HCT116 (cell line): ENCODE measurements at regions not wholly inside any gene's neighbourhood (a gene's known extent, or its start where the extent isn't known, plus 50 kb on each side); places are given as distances from the start of the nearest gene placed in this dataset.

Experiments used
- ATAC-seq: fragments of 200-7000 bp; cut with Tn5 transposase; 2 replicates; pipeline ENCODE4 v1.9.1; 2020; ENCODE audit warnings: mild to moderate bottlenecking, moderate library complexity
- BruUV-seq: library from RNA; stranded (reverse); fragments of 400-500 nt; replicated peaks from 2 replicates; lab custom pipeline; 2021; lab: Mats Ljungman, UMichigan
- CTCF ChIA-PET: fragments of 300-600 bp; sonication (Branson Sonifier 250); formaldehyde crosslinking; loops from one replicate; lab custom pipeline; 2021; ENCODE audit warnings: antibody characterized with exemption; lab: Charles Lee
- POLR2A ChIA-PET: fragments of 300-600, 350-600 bp; sonication (Branson Sonifier 250); formaldehyde crosslinking; loops from one replicate; lab custom pipeline; 2021; ENCODE audit warnings: antibody characterized with exemption; lab: Charles Lee
- RAD21 ChIA-PET, 2 experiments: fragments of 300-600 bp; sonication (Branson Sonifier 250); formaldehyde crosslinking; loops; one replicate each; lab custom pipeline; 2023; ENCODE audit warnings: low total read pairs in 2 of 2; ENCODE audit not compliant: uncharacterized antibody in 2 of 2, unreplicated experiment in 2 of 2, low non-redundant PET in 1 of 2; lab: Charles Lee
- DNase-seq: peaks from one replicate; pipeline ENCODE4 v3.0.0-alpha.2; 2010; ENCODE audit warnings: low read depth, low spot score
- H2AFZ ChIP-seq: fragments of 200-600 bp; shearing (Covaris generic), sonication (generic); 2 replicates; pipeline ENCODE4 v1.6.1; 2017; ENCODE audit warnings: low read depth, mixed run types, mixed read lengths, antibody characterized with exemption, low read length; ENCODE audit not compliant: poor library complexity, severe bottlenecking
- H3K27ac ChIP-seq: 2 replicates; pipeline ENCODE4 v1.5.1; 2012; ENCODE audit warnings: low read depth, low read length
- H3K27me3 ChIP-seq: fragments of 200-600 bp; sonication (generic); 2 replicates; pipeline ENCODE4 v1.6.1; 2016; ENCODE audit warnings: mixed run types, low read length, mixed read lengths; ENCODE audit not compliant: insufficient read depth
- H3K36me3 ChIP-seq, 2 experiments: fragments of 200-500 bp in 1 of 2; fragments of 200-600 bp in 1 of 2; sonication (Bioruptor generic) in 1 of 2; sonication (generic) in 1 of 2; 2 replicates each; pipeline versions ENCODE4 v1.5.1 to v1.6.1; 2014 to 2016; ENCODE audit warnings: low read length in 2 of 2, inconsistent platforms in 1 of 2, mixed read lengths in 1 of 2, mixed run types in 1 of 2; ENCODE audit not compliant: insufficient read depth in 2 of 2, control insufficient read depth in 1 of 2
- H3K4me1 ChIP-seq, 2 experiments: fragments of 200-600 bp in 1 of 2; sonication (generic) in 1 of 2; 2 replicates each; pipeline versions ENCODE4 v1.5.1 to v1.6.1; 2012 to 2017; ENCODE audit warnings: low read length in 2 of 2, inconsistent platforms in 1 of 2, mild to moderate bottlenecking in 1 of 2, mixed read lengths in 1 of 2, mixed run types in 1 of 2, moderate library complexity in 1 of 2; ENCODE audit not compliant: insufficient read depth in 2 of 2, control insufficient read depth in 1 of 2
- H3K4me2 ChIP-seq: fragments of 200-600 bp; sonication (generic); 2 replicates; pipeline ENCODE4 v1.6.1; 2017; ENCODE audit warnings: mixed run types, low read length, mixed read lengths
- H3K4me3 ChIP-seq, 2 experiments: fragments of 200-600 bp in 1 of 2; sonication (generic) in 1 of 2; replicated peaks in 1 of 2; 2 replicates each; pipeline ENCODE4 v1.5.1; 2011 to 2016; ENCODE audit warnings: low read length in 2 of 2, control low read depth in 1 of 2, low read depth in 1 of 2, mild to moderate bottlenecking in 1 of 2, mixed read lengths in 1 of 2, mixed run types in 1 of 2
- H3K79me2 ChIP-seq: fragments of 200-600 bp; sonication (generic); 2 replicates; pipeline ENCODE4 v1.6.1; 2017; ENCODE audit warnings: mild to moderate bottlenecking, mixed run types, low read length, moderate library complexity, mixed read lengths; ENCODE audit not compliant: insufficient read depth
- H3K9ac ChIP-seq: fragments of 200-600 bp; sonication (generic); 2 replicates; pipeline ENCODE4 v1.6.1; 2016; ENCODE audit warnings: low read length, mixed read lengths
- H3K9me2 ChIP-seq: fragments of 200-600 bp; sonication (generic), shearing (Covaris generic); 2 replicates; pipeline ENCODE4 v1.6.1; 2017; ENCODE audit warnings: mixed run types, mild to moderate bottlenecking, moderate library complexity; ENCODE audit not compliant: insufficient read depth
- H3K9me3 ChIP-seq, 2 experiments: fragments of 200-500 bp in 1 of 2; fragments of 200-600 bp in 1 of 2; sonication (Bioruptor generic) in 1 of 2; sonication (generic) in 1 of 2; 2 replicates each; pipeline ENCODE4 v1.6.1; 2014 to 2017; ENCODE audit warnings: low read length in 2 of 2, mixed read lengths in 2 of 2, inconsistent platforms in 1 of 2, low read depth in 1 of 2, mild to moderate bottlenecking in 1 of 2, mixed run types in 1 of 2, moderate library complexity in 1 of 2; ENCODE audit not compliant: control insufficient read depth in 1 of 2, insufficient read depth in 1 of 2
- H4K20me1 ChIP-seq: fragments of 200-600 bp; sonication (generic), shearing (Covaris generic); 2 replicates; pipeline ENCODE4 v1.6.1; 2017; ENCODE audit warnings: mixed run types, mild to moderate bottlenecking, moderate library complexity; ENCODE audit not compliant: insufficient read depth
- ATF3 ChIP-seq: IDR thresholded peaks from 2 replicates; pipeline ENCODE4 v1.6.1; 2012
- CBX3 ChIP-seq: IDR thresholded peaks from 2 replicates; pipeline ENCODE4 v1.6.1; 2012; ENCODE audit warnings: low read depth
- CEBPB ChIP-seq: IDR thresholded peaks from 2 replicates; pipeline ENCODE4 v1.6.1; 2012; ENCODE audit warnings: low read depth
- EGR1 ChIP-seq: IDR thresholded peaks from 2 replicates; pipeline ENCODE4 v1.6.1; 2012; ENCODE audit warnings: low read depth
- ELF1 ChIP-seq: IDR thresholded peaks from 2 replicates; pipeline ENCODE4 v1.6.1; 2012; ENCODE audit warnings: low read depth, borderline replicate concordance
- EZH2 ChIP-seq: fragments of 200-600 bp; sonication (generic); IDR thresholded peaks from 2 replicates; pipeline ENCODE4 v1.6.1; 2017; ENCODE audit warnings: antibody characterized with exemption, mixed run types
- EZH2phosphoT487 ChIP-seq: fragments of 200-600 bp; IDR thresholded peaks from 2 replicates; pipeline ENCODE4 v1.6.1; 2018; ENCODE audit warnings: antibody characterized with exemption, borderline replicate concordance
- FOSL1 ChIP-seq: IDR thresholded peaks from 2 replicates; pipeline ENCODE4 v1.6.1; 2012; ENCODE audit warnings: low read depth
- JUND ChIP-seq: IDR thresholded peaks from 2 replicates; pipeline ENCODE4 v1.6.1; 2012
- POLR2A ChIP-seq: IDR thresholded peaks from 2 replicates; pipeline ENCODE4 v1.7.0; 2011; ENCODE audit warnings: borderline replicate concordance; ENCODE audit not compliant: insufficient read depth, insufficient read length; ENCODE audit errors: extremely low read depth
- POLR2AphosphoS5 ChIP-seq: IDR thresholded peaks from 2 replicates; pipeline ENCODE4 v1.6.1; 2011; ENCODE audit warnings: mild to moderate bottlenecking, low read depth, low read length, moderate library complexity
- REST ChIP-seq: IDR thresholded peaks from 2 replicates; pipeline ENCODE4 v1.6.1; 2012; ENCODE audit warnings: low read depth
- SIN3A ChIP-seq: IDR thresholded peaks from 2 replicates; pipeline ENCODE4 v1.6.1; 2012; ENCODE audit warnings: low read depth
- SP1 ChIP-seq: IDR thresholded peaks from 2 replicates; pipeline ENCODE4 v1.6.1; 2012; ENCODE audit warnings: low read depth
- SRF ChIP-seq: IDR thresholded peaks from 2 replicates; pipeline ENCODE4 v1.6.1; 2012; ENCODE audit warnings: low read depth
- TCF7L2 ChIP-seq: IDR thresholded peaks from 2 replicates; pipeline ENCODE4 v1.7.0; 2011; ENCODE audit warnings: borderline replicate concordance, inconsistent platforms; ENCODE audit not compliant: insufficient read depth, insufficient read length; ENCODE audit errors: extremely low read depth
- ZBTB33 ChIP-seq: IDR thresholded peaks from 2 replicates; pipeline ENCODE4 v1.6.1; 2011; ENCODE audit warnings: mild to moderate bottlenecking, low read length, moderate library complexity; ENCODE audit not compliant: insufficient replicate concordance; ENCODE audit errors: extremely low read depth
- ZFX ChIP-seq: fragments of 450-650 bp; IDR thresholded peaks from 2 replicates; pipeline ENCODE4 v1.6.1; 2017
- ZNF274 ChIP-seq: fragments of 200-500 bp; sonication (Bioruptor generic); IDR thresholded peaks from 2 replicates; pipeline ENCODE4 v1.6.1; 2014; ENCODE audit warnings: mild to moderate bottlenecking, low read depth, low read length, inconsistent platforms
- intact Hi-C: fragments of 100-400 bp; cut with micrococcal nuclease; formaldehyde crosslinking; loops from 2 replicates; pipeline ENCODE4 v1.10.0; 2022

GRCh38 chr12:95385246-95386035 lies 88.5 kb upstream of the METAP2 start:
- Histone ChIP-seq H3K79me2 (no peaks in the 10 kb centered on the region), H3K9me3 (no peaks in the 10 kb centered on the region), H2AFZ (no peak overlapping the region), H3K4me3 (no peak overlapping the region), H4K20me1 (no peaks in the 10 kb centered on the region), H3K4me1 (no peaks in the 10 kb centered on the region), H3K9ac (no peak overlapping the region), H3K36me3 (no peaks in the 10 kb centered on the region), H3K4me2 (no peak overlapping the region), H3K27ac (no peak overlapping the region), H3K27me3 (no peaks in the 10 kb centered on the region), H3K9me2 (no peaks in the 10 kb centered on the region)
- ChIA-PET CTCF (no interaction called here), RAD21 (no interaction called here), POLR2A (no interaction called here)
- no peak for DNase-seq
- BruUV-seq: no TSS peak
- ATAC-seq: no peak
- intact Hi-C loops: no loop called here
- no peak for TF ChIP-seq ELF1
- TF ChIP-seq EZH2: no peak
- no peak for TF ChIP-seq FOSL1
- no peak for TF ChIP-seq ZFX
- no peak for TF ChIP-seq ATF3
- TF ChIP-seq CBX3: no peak
- no peak for TF ChIP-seq SIN3A
- no peak for TF ChIP-seq POLR2AphosphoS5
- no peak for TF ChIP-seq JUND
- no peak for TF ChIP-seq TCF7L2
- TF ChIP-seq EZH2phosphoT487: no peak
- no peak for TF ChIP-seq POLR2A
- no peak for TF ChIP-seq ZBTB33
- no peak for TF ChIP-seq EGR1
- no peak for TF ChIP-seq CEBPB
- no peak for TF ChIP-seq ZNF274
- no peak for TF ChIP-seq REST
- no peak for TF ChIP-seq SP1
- no peak for TF ChIP-seq SRF
